Brain microvascular endothelial cell (primary cell): ENCODE measurements at regions not wholly inside any gene's neighbourhood (a gene's known extent, or its start where the extent isn't known, plus 50 kb on each side); places are given as distances from the start of the nearest gene placed in this dataset.

ENCODE experiments used
- DNase-seq: peaks from one replicate; pipeline ENCODE4 v3.0.0-alpha.2; 2020
- H3K27ac ChIP-seq: fragments of 250-450 bp; sonication (Bioruptor Pico); 2 replicates; pipeline ENCODE4 v1.5.1; 2020; ENCODE audit warnings: mild to moderate bottlenecking, moderate library complexity
- H3K27me3 ChIP-seq: fragments of 250-450 bp; sonication (Bioruptor Pico); replicated peaks from 2 replicates; pipeline ENCODE4 v1.5.1; 2020; ENCODE audit warnings: mild to moderate bottlenecking
- H3K36me3 ChIP-seq: fragments of 250-450 bp; sonication (Bioruptor Pico); replicated peaks from 2 replicates; pipeline ENCODE4 v1.5.1; 2020; ENCODE audit warnings: mild to moderate bottlenecking
- H3K4me3 ChIP-seq: 2 replicates; pipeline ENCODE4 v1.5.1; 2011; ENCODE audit warnings: low read depth, mild to moderate bottlenecking, control low read depth, low read length, moderate library complexity
- in situ Hi-C: cut with HindIII; loops from 2 replicates; pipeline ENCODE4 v1.10.0; 2017; ENCODE audit warnings: low sequenced_read_pairs, low pct_ligation_motif_present
- TF ChIP-seq, protein P1 (sequence below): IDR thresholded peaks from 2 replicates; pipeline ENCODE4 v1.5.1; 2011; ENCODE audit warnings: low read depth, mild to moderate bottlenecking, moderate library complexity, low read length, control low read depth, inconsistent platforms; ENCODE audit errors: missing control alignments

DNA sequence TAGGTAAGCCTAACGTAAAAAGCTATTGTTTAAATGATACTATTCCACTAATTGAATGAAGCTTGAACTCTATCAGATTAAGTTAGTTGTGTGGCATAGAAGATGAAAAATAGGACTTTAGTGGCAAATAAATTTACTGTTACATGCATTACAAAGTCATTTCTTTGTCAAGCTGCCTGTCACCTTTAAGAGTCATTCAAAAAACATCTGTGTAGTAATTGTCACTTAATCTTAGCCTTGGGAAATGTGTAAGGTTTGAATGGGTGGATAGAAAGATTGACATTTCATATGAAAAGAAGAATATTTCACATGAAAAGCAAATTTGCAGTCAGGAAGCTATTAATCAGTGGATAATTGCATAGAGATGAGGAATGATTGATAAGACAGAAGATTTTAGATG, 473.5 kb downstream of the DNAH5 start:
- H3K36me3 ChIP-seq: no peaks in the 10 kb centered on the region
- TF ChIP-seq, protein P1, sequence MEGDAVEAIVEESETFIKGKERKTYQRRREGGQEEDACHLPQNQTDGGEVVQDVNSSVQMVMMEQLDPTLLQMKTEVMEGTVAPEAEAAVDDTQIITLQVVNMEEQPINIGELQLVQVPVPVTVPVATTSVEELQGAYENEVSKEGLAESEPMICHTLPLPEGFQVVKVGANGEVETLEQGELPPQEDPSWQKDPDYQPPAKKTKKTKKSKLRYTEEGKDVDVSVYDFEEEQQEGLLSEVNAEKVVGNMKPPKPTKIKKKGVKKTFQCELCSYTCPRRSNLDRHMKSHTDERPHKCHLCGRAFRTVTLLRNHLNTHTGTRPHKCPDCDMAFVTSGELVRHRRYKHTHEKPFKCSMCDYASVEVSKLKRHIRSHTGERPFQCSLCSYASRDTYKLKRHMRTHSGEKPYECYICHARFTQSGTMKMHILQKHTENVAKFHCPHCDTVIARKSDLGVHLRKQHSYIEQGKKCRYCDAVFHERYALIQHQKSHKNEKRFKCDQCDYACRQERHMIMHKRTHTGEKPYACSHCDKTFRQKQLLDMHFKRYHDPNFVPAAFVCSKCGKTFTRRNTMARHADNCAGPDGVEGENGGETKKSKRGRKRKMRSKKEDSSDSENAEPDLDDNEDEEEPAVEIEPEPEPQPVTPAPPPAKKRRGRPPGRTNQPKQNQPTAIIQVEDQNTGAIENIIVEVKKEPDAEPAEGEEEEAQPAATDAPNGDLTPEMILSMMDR: no peak
- H3K27me3 ChIP-seq: no peaks in the 10 kb centered on the region
- no peak for DNase-seq
- no peak overlapping the region for H3K27ac ChIP-seq
- in situ Hi-C loops: no loop called here
- no peak overlapping the region for H3K4me3 ChIP-seq

- H3K36me3 ChIP-seq: no peaks in the 10 kb centered on the region
- TF ChIP-seq, protein P1: no peak
- in situ Hi-C loops: no loop called here
- no peak overlapping the region for H3K27ac ChIP-seq
- no peak overlapping the region for H3K4me3 ChIP-seq
- DNase-seq: no peak
- no peaks in the 10 kb centered on the region for H3K27me3 ChIP-seq
Measured at GRCh38 chr5:13470263-13470662, 474.2 kb downstream of the DNAH5 start.

DNA sequence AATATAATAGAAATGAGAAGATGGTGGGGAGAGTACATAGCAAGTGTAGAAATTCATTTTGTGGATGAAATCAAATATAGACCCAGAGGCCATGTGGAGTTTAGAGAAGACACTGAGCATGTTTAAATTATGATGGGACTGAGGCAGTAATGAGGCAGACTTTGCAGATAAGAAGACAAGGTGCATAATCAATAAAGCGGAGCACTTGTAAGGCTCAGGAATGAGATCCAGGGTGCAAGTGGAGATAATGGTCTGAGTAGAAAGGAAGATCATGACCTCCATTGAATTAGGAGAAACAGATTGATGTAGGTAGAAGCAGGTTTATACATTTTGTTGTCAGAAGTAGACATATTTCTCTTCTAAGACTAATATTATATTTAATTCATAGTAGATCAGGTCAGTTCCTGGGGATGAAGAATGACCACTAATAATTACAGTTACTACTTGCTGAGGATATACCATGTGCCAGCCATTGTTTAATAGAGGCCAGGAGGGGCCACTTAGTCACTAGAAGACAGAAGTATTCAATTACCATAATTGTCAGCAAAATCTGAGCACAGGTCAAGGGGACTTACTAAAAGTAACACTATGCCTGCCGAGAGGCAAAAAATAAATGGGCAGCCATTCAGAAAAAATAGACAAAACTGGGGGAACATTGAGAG, 479.8 kb downstream of the DNAH5 start:
- DNase-seq: no peak
- Histone ChIP-seq H3K36me3 (no peaks in the 10 kb centered on the region), H3K27ac (no peak overlapping the region), H3K4me3 (no peak overlapping the region), H3K27me3 (no peaks in the 10 kb centered on the region)
- TF ChIP-seq, protein P1: no peak
- in situ Hi-C loops: no loop called here

- H3K4me3 ChIP-seq: no peak overlapping the region
- no peaks in the 10 kb centered on the region for H3K36me3 ChIP-seq
- H3K27me3 ChIP-seq: no peaks in the 10 kb centered on the region
- TF ChIP-seq, protein P1: no peak
- in situ Hi-C loops: no loop called here
- no peak for DNase-seq
- H3K27ac ChIP-seq: no peak overlapping the region
Measured at GRCh38 chr5:13460587-13460986, 483.9 kb downstream of the DNAH5 start.

- in situ Hi-C loops: no loop called here
- TF ChIP-seq, protein P1: no peak
- H3K36me3 ChIP-seq: no peaks in the 10 kb centered on the region
- no peak overlapping the region for H3K4me3 ChIP-seq
- H3K27ac ChIP-seq: no peak overlapping the region
- no peak for DNase-seq
- no peaks in the 10 kb centered on the region for H3K27me3 ChIP-seq
Measured at GRCh38 chr5:13454050-13454449, 490.4 kb downstream of the DNAH5 start.

DNA sequence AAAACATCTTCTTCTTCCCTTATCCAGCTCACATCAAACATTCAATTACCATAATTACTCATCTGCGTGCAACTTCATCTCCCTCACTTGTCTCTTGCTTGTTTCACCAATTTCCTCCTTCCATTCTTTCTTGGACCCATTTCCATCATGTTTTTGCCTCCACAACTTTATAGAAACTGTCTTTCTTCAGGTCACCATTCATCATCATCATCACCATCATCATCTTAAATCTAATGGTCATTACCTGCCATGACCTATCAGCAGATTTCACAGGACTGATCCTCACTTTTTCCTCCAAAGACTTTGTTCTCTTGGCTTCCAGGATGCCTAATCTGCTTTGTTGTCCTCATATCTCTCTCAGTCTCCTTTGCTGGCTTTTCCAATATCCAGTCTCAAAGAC, 495.6 kb downstream of the DNAH5 start:
- TF ChIP-seq, protein P1: no peak
- no peaks in the 10 kb centered on the region for H3K36me3 ChIP-seq
- no peaks in the 10 kb centered on the region for H3K27me3 ChIP-seq
- in situ Hi-C loops: no loop called here
- H3K27ac ChIP-seq: no peak overlapping the region
- no peak for DNase-seq
- no peak overlapping the region for H3K4me3 ChIP-seq
